ENCODE measurements at regions not wholly inside any gene's neighbourhood (a gene's known extent, or its start where the extent isn't known, plus 50 kb on each side); places are given as distances from the start of the nearest gene placed in this dataset.

DNA sequence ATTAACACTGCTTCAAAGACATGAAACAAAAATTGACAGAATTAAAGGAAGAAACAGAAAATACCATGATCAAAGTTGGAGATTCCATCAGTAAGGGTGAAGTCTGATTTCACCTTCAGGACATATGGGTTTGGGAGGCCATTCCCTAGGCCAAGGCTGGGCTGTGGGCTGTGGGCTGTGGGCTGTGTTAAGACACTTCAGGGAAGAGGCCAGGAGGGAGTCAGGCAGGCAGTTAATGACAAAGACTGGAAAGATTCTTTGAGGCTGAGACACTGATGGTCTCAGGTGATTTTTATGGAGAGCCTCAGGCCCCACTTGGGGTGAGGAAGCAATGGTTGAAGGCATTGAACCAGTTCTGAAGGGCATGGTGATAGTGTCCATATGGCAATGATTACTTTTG lies 57.5 kb downstream of the MAGEF1 start:
- no peaks in the 10 kb centered on the region for H3K36me3 ChIP-seq
- TF ChIP-seq, protein P1, sequence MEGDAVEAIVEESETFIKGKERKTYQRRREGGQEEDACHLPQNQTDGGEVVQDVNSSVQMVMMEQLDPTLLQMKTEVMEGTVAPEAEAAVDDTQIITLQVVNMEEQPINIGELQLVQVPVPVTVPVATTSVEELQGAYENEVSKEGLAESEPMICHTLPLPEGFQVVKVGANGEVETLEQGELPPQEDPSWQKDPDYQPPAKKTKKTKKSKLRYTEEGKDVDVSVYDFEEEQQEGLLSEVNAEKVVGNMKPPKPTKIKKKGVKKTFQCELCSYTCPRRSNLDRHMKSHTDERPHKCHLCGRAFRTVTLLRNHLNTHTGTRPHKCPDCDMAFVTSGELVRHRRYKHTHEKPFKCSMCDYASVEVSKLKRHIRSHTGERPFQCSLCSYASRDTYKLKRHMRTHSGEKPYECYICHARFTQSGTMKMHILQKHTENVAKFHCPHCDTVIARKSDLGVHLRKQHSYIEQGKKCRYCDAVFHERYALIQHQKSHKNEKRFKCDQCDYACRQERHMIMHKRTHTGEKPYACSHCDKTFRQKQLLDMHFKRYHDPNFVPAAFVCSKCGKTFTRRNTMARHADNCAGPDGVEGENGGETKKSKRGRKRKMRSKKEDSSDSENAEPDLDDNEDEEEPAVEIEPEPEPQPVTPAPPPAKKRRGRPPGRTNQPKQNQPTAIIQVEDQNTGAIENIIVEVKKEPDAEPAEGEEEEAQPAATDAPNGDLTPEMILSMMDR (IDR thresholded peaks at IDR 0.05) = no peak
- no peak overlapping the region for H3K27ac ChIP-seq
- H3K9me3 ChIP-seq = no peaks in the 10 kb centered on the region
- H3K4me3 ChIP-seq = no peak overlapping the region
- H3K27me3 ChIP-seq = no peaks in the 10 kb centered on the region
- no peak overlapping the region for H3K9ac ChIP-seq (ENCODE audit: low read depth in 2 of 2, low read length in 2 of 2)
- no peaks in the 10 kb centered on the region for H3K4me1 ChIP-seq
- intact Hi-C loops (cut with DNase I) = no loop called here
- no peak for DNase-seq

DNA sequence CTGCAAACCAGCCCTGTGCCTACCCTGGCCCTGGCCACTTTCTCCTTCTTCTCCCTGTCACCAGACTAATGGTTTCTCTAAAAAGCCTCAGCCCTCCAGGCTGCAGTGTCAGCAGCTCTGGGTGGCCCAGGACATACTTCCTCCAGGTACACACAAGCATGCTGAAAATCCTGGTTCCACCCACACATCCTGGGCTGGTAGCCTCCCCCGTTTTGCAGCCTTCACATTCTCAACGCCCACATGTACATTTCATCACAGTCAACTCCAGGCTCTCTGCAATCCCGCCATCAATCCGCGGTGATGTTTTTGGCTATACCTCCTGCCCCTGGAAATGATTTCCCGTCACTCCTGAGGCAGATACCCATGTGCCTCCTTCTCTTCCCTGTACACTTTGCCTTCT lies 59.4 kb downstream of the MAGEF1 start:
- Histone ChIP-seq H3K4me3 (no peak overlapping the region), H3K27ac (no peak overlapping the region), H3K9ac (ENCODE audit: low read depth in 2 of 2, low read length in 2 of 2) (no peak overlapping the region), H3K9me3 (no peaks in the 10 kb centered on the region), H3K36me3 (no peaks in the 10 kb centered on the region), H3K27me3 (no peaks in the 10 kb centered on the region), H3K4me1 (no peaks in the 10 kb centered on the region)
- TF ChIP-seq, protein P1 (IDR thresholded peaks at IDR 0.05) = no peak
- DNase-seq = no peak
- intact Hi-C loops (cut with DNase I) = no loop called here

DNA sequence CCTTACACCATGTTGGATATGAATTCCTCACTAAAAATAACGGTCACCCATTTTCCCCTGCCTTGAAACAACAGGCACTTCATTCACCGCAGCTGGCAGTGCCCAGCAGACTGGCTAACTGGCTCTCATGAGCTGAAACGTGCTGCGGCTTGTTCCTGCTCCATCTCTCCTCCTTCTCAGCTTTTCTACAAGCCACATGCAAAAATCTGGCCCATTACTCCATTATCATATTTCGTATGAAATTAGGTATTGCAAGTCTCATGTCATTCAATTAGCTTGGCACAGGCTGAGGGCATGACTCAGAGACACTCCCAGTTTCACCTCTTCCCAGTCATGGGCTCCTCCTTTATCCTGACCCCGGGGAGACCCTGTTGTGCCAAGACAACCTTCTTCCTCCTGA lies 60.0 kb downstream of the MAGEF1 start:
- no peak overlapping the region for H3K9ac ChIP-seq (ENCODE audit: low read depth in 2 of 2, low read length in 2 of 2)
- intact Hi-C loops (cut with DNase I) = no loop called here
- no peaks in the 10 kb centered on the region for H3K9me3 ChIP-seq
- no peaks in the 10 kb centered on the region for H3K36me3 ChIP-seq
- TF ChIP-seq, protein P1 (IDR thresholded peaks at IDR 0.05) = no peak
- no peak overlapping the region for H3K27ac ChIP-seq
- no peak for DNase-seq
- no peaks in the 10 kb centered on the region for H3K4me1 ChIP-seq
- H3K27me3 ChIP-seq = no peaks in the 10 kb centered on the region
- H3K4me3 ChIP-seq = no peak overlapping the region

DNA sequence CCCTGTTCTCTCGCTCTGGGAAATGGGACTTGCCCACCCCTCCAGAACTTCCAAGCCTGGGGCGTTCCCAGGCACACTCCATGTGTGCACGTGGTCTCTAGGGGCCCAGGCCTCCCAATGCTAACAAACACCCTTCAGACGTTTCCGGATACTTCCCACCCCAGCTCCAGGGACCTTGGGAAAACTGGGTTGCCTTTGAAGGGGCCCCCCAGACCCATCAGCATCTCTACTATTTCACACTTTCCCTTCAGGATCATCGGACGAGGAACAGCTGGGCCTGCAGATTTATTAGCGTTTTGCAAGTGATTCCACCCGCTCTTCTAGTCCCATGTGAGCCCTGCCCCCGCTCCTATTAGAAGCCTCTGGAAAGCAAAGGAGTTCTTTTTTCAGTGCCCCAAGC lies 63.2 kb downstream of the MAGEF1 start:
- no peak overlapping the region for H3K4me3 ChIP-seq
- no peak for DNase-seq
- no peak overlapping the region for H3K27ac ChIP-seq
- no peaks in the 10 kb centered on the region for H3K27me3 ChIP-seq
- peaks cover 7% of the 10 kb centered on the region for H3K4me1 ChIP-seq
- TF ChIP-seq, protein P1 (IDR thresholded peaks at IDR 0.05) = no peak
- H3K9me3 ChIP-seq = no peaks in the 10 kb centered on the region
- intact Hi-C loops (cut with DNase I) = no loop called here
- no peaks in the 10 kb centered on the region for H3K36me3 ChIP-seq
- no peak overlapping the region for H3K9ac ChIP-seq (ENCODE audit: low read depth in 2 of 2, low read length in 2 of 2)

DNA sequence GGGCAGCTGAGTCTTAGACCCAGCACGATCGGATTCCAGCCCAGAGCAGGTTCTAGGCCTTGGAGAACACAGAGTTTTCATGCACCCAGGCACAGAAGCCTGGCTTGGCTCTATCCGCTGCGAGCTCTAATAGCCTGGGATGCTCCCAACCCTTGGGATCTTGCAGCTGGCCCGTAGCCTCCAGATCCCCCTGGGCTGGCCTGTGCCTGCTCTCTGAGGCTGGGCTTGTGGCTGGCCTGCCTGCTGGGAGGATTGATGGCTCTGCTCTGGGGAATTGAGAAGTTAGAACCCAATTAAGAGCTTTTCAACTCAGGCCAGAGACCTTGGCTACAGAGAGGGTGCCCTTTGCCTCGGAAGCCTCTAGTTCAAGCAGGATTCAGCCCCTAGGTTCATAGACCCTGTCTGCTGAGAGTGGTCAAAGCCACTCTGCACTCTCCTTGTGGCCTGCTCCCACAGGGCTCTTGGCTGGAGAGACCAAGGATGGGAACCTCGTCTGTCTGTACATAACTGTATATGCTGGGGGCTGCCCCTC lies 64.4 kb downstream of the MAGEF1 start:
- Histone ChIP-seq H3K27ac (no peak overlapping the region), H3K9me3 (no peaks in the 10 kb centered on the region), H3K9ac (ENCODE audit: low read depth in 2 of 2, low read length in 2 of 2) (no peak overlapping the region), H3K4me1 (peaks cover 7% of the 10 kb centered on the region), H3K4me3 (no peak overlapping the region), H3K27me3 (no peaks in the 10 kb centered on the region), H3K36me3 (no peaks in the 10 kb centered on the region)
- intact Hi-C loops (cut with DNase I) = no loop called here
- TF ChIP-seq, protein P1 (IDR thresholded peaks at IDR 0.05) = no peak
- DNase-seq = no peak

Measured in colonic mucosa (tissue), 4 donors.